Fibroblast of lung (primary cell): ENCODE measurements at regions not wholly inside any gene's neighbourhood (a gene's known extent, or its start where the extent isn't known, plus 50 kb on each side); places are given as distances from the start of the nearest gene placed in this dataset.
A peak's percentile ranks its signal among the peaks of the same experiment; 100 is the strongest.
"Not testable (repeated sequence)": the region's sequence is repeated elsewhere in the genome, so short reads cannot be mapped to it uniquely, and the experiment has no call there.

ENCODE experiments used
- DNase-seq, 2 donors: peaks; one replicate each; pipeline versions ENCODE4 v3.0.0 to v3.0.0-alpha.2; 2010; ENCODE audit warnings: low read depth in 2 of 2
- H2AFZ ChIP-seq: 2 replicates; pipeline ENCODE4 v1.5.1; 2012; ENCODE audit warnings: low read length, control low read depth, inconsistent platforms
- H3K27ac ChIP-seq: 2 replicates; pipeline ENCODE4 v1.5.1; 2011; ENCODE audit warnings: low read length, control low read depth; ENCODE audit not compliant: insufficient read depth
- H3K27me3 ChIP-seq: 2 replicates; pipeline ENCODE4 v1.5.1; 2011; ENCODE audit warnings: mild to moderate bottlenecking, low read length; ENCODE audit not compliant: control insufficient read depth, insufficient read depth
- H3K36me3 ChIP-seq: 2 replicates; pipeline ENCODE4 v1.5.1; 2011; ENCODE audit warnings: low read length; ENCODE audit not compliant: control insufficient read depth, insufficient read depth
- H3K4me1 ChIP-seq: 2 replicates; pipeline ENCODE4 v1.5.1; 2011; ENCODE audit warnings: low read length; ENCODE audit not compliant: control insufficient read depth, insufficient read depth; ENCODE audit errors: extremely low read depth
- H3K4me2 ChIP-seq: 2 replicates; pipeline ENCODE4 v1.5.1; 2011; ENCODE audit warnings: low read length, control low read depth; ENCODE audit not compliant: insufficient read depth; ENCODE audit errors: extremely low read depth
- H3K4me3 ChIP-seq, 4 experiments: fragments of 200-600 bp in 1 of 4; sonication (generic) in 1 of 4; replicated peaks in 1 of 4; 2 replicates each; pipeline ENCODE4 v1.5.1; 2011 to 2016; ENCODE audit warnings: low read length in 4 of 4, low read depth in 3 of 4, mild to moderate bottlenecking in 3 of 4, control low read depth in 2 of 4, inconsistent platforms in 1 of 4, mixed read lengths in 1 of 4; ENCODE audit not compliant: insufficient read depth in 1 of 4; ENCODE audit errors: control extremely low read depth in 1 of 4
- H3K79me2 ChIP-seq: 2 replicates; pipeline ENCODE4 v1.5.1; 2012; ENCODE audit warnings: mild to moderate bottlenecking, low read length, inconsistent platforms; ENCODE audit not compliant: control insufficient read depth, insufficient read depth
- H3K9ac ChIP-seq: 2 replicates; pipeline ENCODE4 v1.5.1; 2011; ENCODE audit warnings: mild to moderate bottlenecking, low read length, control low read depth; ENCODE audit not compliant: insufficient read depth
- H3K9me3 ChIP-seq: 2 replicates; pipeline ENCODE4 v1.5.1; 2012; ENCODE audit warnings: low read depth, low read length; ENCODE audit not compliant: control insufficient read depth, insufficient read depth
- H4K20me1 ChIP-seq: 2 replicates; pipeline ENCODE4 v1.5.1; 2011; ENCODE audit warnings: low read length; ENCODE audit not compliant: control insufficient read depth, insufficient read depth; ENCODE audit errors: extremely low read depth
- EZH2 ChIP-seq: IDR thresholded peaks from 2 replicates; pipeline ENCODE4 v1.5.1; 2012; ENCODE audit warnings: low read length, control low read depth, mild to moderate bottlenecking; ENCODE audit errors: missing control alignments
- TF ChIP-seq, protein P1 (sequence below), 2 donors: IDR thresholded peaks in 1 of 2; conservative IDR thresholded peaks in 1 of 2; 1 replicate in 1 of 2; 2 replicates in 1 of 2; pipeline ENCODE4 v1.5.1; 2011 to 2012; ENCODE audit warnings: low read length in 2 of 2, control low read depth in 1 of 2, inconsistent platforms in 1 of 2, low read depth in 1 of 2, mild to moderate bottlenecking in 1 of 2

DNA sequence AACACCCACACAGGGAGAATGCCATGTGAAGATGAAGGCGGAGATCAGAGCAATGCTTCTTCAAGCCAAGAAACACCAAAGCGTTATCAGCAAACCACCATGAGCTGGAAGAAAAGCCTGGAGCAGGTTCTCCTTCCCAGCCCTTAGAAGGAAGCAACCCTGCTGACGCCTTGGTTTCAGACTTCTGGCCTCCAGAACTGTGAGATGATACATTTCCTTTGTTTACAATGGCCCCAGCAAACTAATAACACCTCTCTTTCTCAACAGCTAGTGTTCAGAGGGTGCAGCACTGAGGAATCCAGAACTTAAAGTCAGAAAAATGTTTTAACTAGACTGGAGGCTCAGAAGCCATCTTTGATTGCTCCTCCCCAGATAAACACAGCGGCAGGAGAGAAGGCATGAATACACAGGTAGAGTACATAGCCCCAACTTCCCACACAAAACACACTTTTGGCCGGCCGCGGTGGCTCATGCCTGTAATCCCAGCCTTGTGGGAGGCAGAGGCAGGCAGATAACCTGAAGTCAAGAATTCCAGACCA lies 132.4 kb upstream of the LPP start:
- peaks cover 2% of the 10 kb centered on the region for H3K4me1 ChIP-seq
- H3K9me3 ChIP-seq, result no peaks in the 10 kb centered on the region
- TF ChIP-seq EZH2, result no peak
- TF ChIP-seq, protein P1, sequence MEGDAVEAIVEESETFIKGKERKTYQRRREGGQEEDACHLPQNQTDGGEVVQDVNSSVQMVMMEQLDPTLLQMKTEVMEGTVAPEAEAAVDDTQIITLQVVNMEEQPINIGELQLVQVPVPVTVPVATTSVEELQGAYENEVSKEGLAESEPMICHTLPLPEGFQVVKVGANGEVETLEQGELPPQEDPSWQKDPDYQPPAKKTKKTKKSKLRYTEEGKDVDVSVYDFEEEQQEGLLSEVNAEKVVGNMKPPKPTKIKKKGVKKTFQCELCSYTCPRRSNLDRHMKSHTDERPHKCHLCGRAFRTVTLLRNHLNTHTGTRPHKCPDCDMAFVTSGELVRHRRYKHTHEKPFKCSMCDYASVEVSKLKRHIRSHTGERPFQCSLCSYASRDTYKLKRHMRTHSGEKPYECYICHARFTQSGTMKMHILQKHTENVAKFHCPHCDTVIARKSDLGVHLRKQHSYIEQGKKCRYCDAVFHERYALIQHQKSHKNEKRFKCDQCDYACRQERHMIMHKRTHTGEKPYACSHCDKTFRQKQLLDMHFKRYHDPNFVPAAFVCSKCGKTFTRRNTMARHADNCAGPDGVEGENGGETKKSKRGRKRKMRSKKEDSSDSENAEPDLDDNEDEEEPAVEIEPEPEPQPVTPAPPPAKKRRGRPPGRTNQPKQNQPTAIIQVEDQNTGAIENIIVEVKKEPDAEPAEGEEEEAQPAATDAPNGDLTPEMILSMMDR (conservative IDR thresholded peaks at IDR 0.05 in 1 of 2, IDR thresholded peaks at IDR 0.05 in 1 of 2; ENCODE audit: low read depth in 1 of 2, low read length in 2 of 2), result no peak
- DNase-seq, result peak; percentile 87 to 88
- no peak overlapping the region for H3K27ac ChIP-seq
- H3K36me3 ChIP-seq, result no peaks in the 10 kb centered on the region
- H4K20me1 ChIP-seq, result no peaks in the 10 kb centered on the region
- no peak overlapping the region for H3K4me2 ChIP-seq
- no peak overlapping the region for H3K4me3 ChIP-seq
- peak overlapping the region; percentile 56 for H2AFZ ChIP-seq
- no peak overlapping the region for H3K9ac ChIP-seq
- H3K79me2 ChIP-seq, result no peaks in the 10 kb centered on the region
- no peaks in the 10 kb centered on the region for H3K27me3 ChIP-seq

- not testable (repeated sequence) for H3K4me1 ChIP-seq, H3K79me2 ChIP-seq, H3K9ac ChIP-seq, H3K27ac ChIP-seq, H3K36me3 ChIP-seq, H2AFZ ChIP-seq, H3K4me3 ChIP-seq, H4K20me1 ChIP-seq, H3K9me3 ChIP-seq, H3K27me3 ChIP-seq, H3K4me2 ChIP-seq, DNase-seq
These were observed 131.1 kb upstream of the LPP start for GRCh38 chr3:188022902-188023301.

GRCh38 chr3:188025555-188025954 lies 128.4 kb upstream of the LPP start:
- Histone ChIP-seq H3K4me3 (no peak overlapping the region), H3K9ac (no peak overlapping the region), H4K20me1 (no peaks in the 10 kb centered on the region), H3K27me3 (no peaks in the 10 kb centered on the region), H3K27ac (no peak overlapping the region), H3K9me3 (no peaks in the 10 kb centered on the region), H3K4me2 (no peak overlapping the region), H3K4me1 (peaks cover 2% of the 10 kb centered on the region), H3K36me3 (no peaks in the 10 kb centered on the region), H2AFZ (no peak overlapping the region), H3K79me2 (no peaks in the 10 kb centered on the region)
- no peak for DNase-seq
- TF ChIP-seq, protein P1 (conservative IDR thresholded peaks at IDR 0.05 in 1 of 2, IDR thresholded peaks at IDR 0.05 in 1 of 2; ENCODE audit: low read depth in 1 of 2, low read length in 2 of 2), result no peak
- no peak for TF ChIP-seq EZH2
